Fibroblast of lung (primary cell): ENCODE measurements at regions not wholly inside any gene's neighbourhood (a gene's known extent, or its start where the extent isn't known, plus 50 kb on each side); places are given as distances from the start of the nearest gene placed in this dataset.

ENCODE experiments used
- DNase-seq, 2 donors: peaks; one replicate each; pipeline versions ENCODE4 v3.0.0 to v3.0.0-alpha.2; 2010; ENCODE audit warnings: low read depth in 2 of 2
- H2AFZ ChIP-seq: 2 replicates; pipeline ENCODE4 v1.5.1; 2012; ENCODE audit warnings: low read length, control low read depth, inconsistent platforms
- H3K27ac ChIP-seq: 2 replicates; pipeline ENCODE4 v1.5.1; 2011; ENCODE audit warnings: low read length, control low read depth; ENCODE audit not compliant: insufficient read depth
- H3K27me3 ChIP-seq: 2 replicates; pipeline ENCODE4 v1.5.1; 2011; ENCODE audit warnings: mild to moderate bottlenecking, low read length; ENCODE audit not compliant: control insufficient read depth, insufficient read depth
- H3K36me3 ChIP-seq: 2 replicates; pipeline ENCODE4 v1.5.1; 2011; ENCODE audit warnings: low read length; ENCODE audit not compliant: control insufficient read depth, insufficient read depth
- H3K4me1 ChIP-seq: 2 replicates; pipeline ENCODE4 v1.5.1; 2011; ENCODE audit warnings: low read length; ENCODE audit not compliant: control insufficient read depth, insufficient read depth; ENCODE audit errors: extremely low read depth
- H3K4me2 ChIP-seq: 2 replicates; pipeline ENCODE4 v1.5.1; 2011; ENCODE audit warnings: low read length, control low read depth; ENCODE audit not compliant: insufficient read depth; ENCODE audit errors: extremely low read depth
- H3K4me3 ChIP-seq, 4 experiments: fragments of 200-600 bp in 1 of 4; sonication (generic) in 1 of 4; replicated peaks in 1 of 4; 2 replicates each; pipeline ENCODE4 v1.5.1; 2011 to 2016; ENCODE audit warnings: low read length in 4 of 4, low read depth in 3 of 4, mild to moderate bottlenecking in 3 of 4, control low read depth in 2 of 4, inconsistent platforms in 1 of 4, mixed read lengths in 1 of 4; ENCODE audit not compliant: insufficient read depth in 1 of 4; ENCODE audit errors: control extremely low read depth in 1 of 4
- H3K79me2 ChIP-seq: 2 replicates; pipeline ENCODE4 v1.5.1; 2012; ENCODE audit warnings: mild to moderate bottlenecking, low read length, inconsistent platforms; ENCODE audit not compliant: control insufficient read depth, insufficient read depth
- H3K9ac ChIP-seq: 2 replicates; pipeline ENCODE4 v1.5.1; 2011; ENCODE audit warnings: mild to moderate bottlenecking, low read length, control low read depth; ENCODE audit not compliant: insufficient read depth
- H3K9me3 ChIP-seq: 2 replicates; pipeline ENCODE4 v1.5.1; 2012; ENCODE audit warnings: low read depth, low read length; ENCODE audit not compliant: control insufficient read depth, insufficient read depth
- H4K20me1 ChIP-seq: 2 replicates; pipeline ENCODE4 v1.5.1; 2011; ENCODE audit warnings: low read length; ENCODE audit not compliant: control insufficient read depth, insufficient read depth; ENCODE audit errors: extremely low read depth
- CTCF ChIP-seq, 2 donors: IDR thresholded peaks in 1 of 2; conservative IDR thresholded peaks in 1 of 2; 1 replicate in 1 of 2; 2 replicates in 1 of 2; pipeline ENCODE4 v1.5.1; 2011 to 2012; ENCODE audit warnings: low read length in 2 of 2, control low read depth in 1 of 2, inconsistent platforms in 1 of 2, low read depth in 1 of 2, mild to moderate bottlenecking in 1 of 2
- EZH2 ChIP-seq: IDR thresholded peaks from 2 replicates; pipeline ENCODE4 v1.5.1; 2012; ENCODE audit warnings: low read length, control low read depth, mild to moderate bottlenecking; ENCODE audit errors: missing control alignments

DNA sequence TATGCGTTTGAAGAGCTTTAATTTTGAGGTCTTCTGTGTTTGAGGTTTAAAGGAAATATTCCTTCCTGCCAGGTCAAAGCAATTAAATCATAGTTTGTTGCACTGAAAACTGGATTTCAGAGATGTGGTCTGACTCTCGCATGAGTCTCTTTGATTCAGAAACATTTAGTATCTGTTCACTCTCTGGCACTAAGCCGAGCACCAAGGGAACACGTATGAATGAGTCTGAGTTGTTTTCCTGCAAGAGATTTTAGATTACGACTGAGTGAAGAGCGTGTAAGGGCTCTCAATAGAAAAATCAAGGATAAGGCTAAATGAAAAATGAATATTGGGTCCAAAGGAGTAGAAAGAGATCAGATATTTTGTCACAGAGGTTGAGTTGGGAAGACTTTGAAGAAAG, 875.4 kb upstream of the PRKX start:
- H3K36me3 ChIP-seq = no peaks in the 10 kb centered on the region
- H4K20me1 ChIP-seq = no peaks in the 10 kb centered on the region
- H2AFZ ChIP-seq = no peak overlapping the region
- no peaks in the 10 kb centered on the region for H3K9me3 ChIP-seq
- no peak for DNase-seq
- no peaks in the 10 kb centered on the region for H3K4me1 ChIP-seq
- no peak for TF ChIP-seq EZH2
- TF ChIP-seq CTCF (conservative IDR thresholded peaks at IDR 0.05 in 1 of 2, IDR thresholded peaks at IDR 0.05 in 1 of 2; ENCODE audit: low read depth in 1 of 2, low read length in 2 of 2) = no peak
- no peak overlapping the region for H3K4me2 ChIP-seq
- H3K4me3 ChIP-seq = no peak overlapping the region
- no peaks in the 10 kb centered on the region for H3K27me3 ChIP-seq
- H3K79me2 ChIP-seq = no peaks in the 10 kb centered on the region
- H3K9ac ChIP-seq = no peak overlapping the region
- H3K27ac ChIP-seq = no peak overlapping the region

DNA sequence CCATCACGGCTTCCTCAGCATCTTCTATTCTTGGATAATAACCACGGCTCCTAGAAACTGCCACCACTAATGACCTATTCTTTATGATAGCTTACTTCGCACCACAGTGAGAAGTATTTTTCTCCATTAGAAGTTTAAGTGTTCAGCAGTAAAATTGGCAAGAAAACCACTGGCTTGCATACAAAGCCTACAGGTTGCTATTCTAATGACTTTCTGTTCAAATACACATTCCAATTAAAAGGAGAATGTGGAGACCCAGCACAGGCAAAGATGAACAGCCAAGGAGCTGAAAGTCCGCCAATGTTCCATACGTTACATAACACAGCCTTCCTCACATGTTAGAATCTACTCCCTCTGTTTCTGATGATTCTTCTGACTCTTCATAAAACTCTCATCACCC, 875.0 kb upstream of the PRKX start:
- Histone ChIP-seq H3K4me2 (no peak overlapping the region), H4K20me1 (no peaks in the 10 kb centered on the region), H3K9ac (no peak overlapping the region), H3K27me3 (no peaks in the 10 kb centered on the region), H3K27ac (no peak overlapping the region), H2AFZ (no peak overlapping the region), H3K9me3 (no peaks in the 10 kb centered on the region), H3K4me1 (no peaks in the 10 kb centered on the region), H3K36me3 (no peaks in the 10 kb centered on the region), H3K4me3 (no peak overlapping the region), H3K79me2 (no peaks in the 10 kb centered on the region)
- TF ChIP-seq EZH2 (no peak), CTCF (conservative IDR thresholded peaks at IDR 0.05 in 1 of 2, IDR thresholded peaks at IDR 0.05 in 1 of 2; ENCODE audit: low read depth in 1 of 2, low read length in 2 of 2) (no peak)
- DNase-seq = no peak

DNA sequence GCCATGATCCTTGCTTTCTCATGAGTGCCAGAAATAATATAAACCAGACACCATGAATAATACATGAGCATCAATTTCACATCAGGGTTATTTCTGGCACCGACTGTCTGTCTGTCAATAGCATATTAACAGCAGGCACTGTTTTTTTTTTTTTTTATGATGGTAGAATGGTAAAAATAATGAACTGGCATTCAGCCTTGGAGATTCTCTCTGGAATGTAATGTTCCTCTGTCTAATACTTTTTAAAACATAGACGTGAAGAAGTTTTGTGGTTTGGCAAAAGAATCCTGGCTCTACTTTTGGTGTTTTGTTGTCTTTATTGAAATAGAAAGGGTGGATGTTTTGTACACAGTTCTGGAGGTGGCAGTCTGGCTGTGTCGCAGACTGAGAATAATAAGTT, 874.6 kb upstream of the PRKX start:
- Histone ChIP-seq H2AFZ (no peak overlapping the region), H3K4me2 (no peak overlapping the region), H4K20me1 (no peaks in the 10 kb centered on the region), H3K27me3 (no peaks in the 10 kb centered on the region), H3K27ac (no peak overlapping the region), H3K9ac (no peak overlapping the region), H3K36me3 (no peaks in the 10 kb centered on the region), H3K4me1 (no peaks in the 10 kb centered on the region), H3K79me2 (no peaks in the 10 kb centered on the region), H3K4me3 (no peak overlapping the region), H3K9me3 (no peaks in the 10 kb centered on the region)
- TF ChIP-seq CTCF (conservative IDR thresholded peaks at IDR 0.05 in 1 of 2, IDR thresholded peaks at IDR 0.05 in 1 of 2; ENCODE audit: low read depth in 1 of 2, low read length in 2 of 2) = no peak
- TF ChIP-seq EZH2 = no peak
- no peak for DNase-seq
